OCI-LY3 (cell line): ENCODE measurements at regions not wholly inside any gene's neighbourhood (a gene's known extent, or its start where the extent isn't known, plus 50 kb on each side); places are given as distances from the start of the nearest gene placed in this dataset.

Source experiments
- H2AFZ ChIP-seq: fragments of 200-600, 300-600 bp; shearing (Covaris generic); 2 replicates; pipeline ENCODE4 v1.6.0; 2014; ENCODE audit warnings: antibody characterized with exemption, low read depth, low read length
- H3K27ac ChIP-seq: fragments of 200-600, 300-600 bp; sonication (generic); 2 replicates; pipeline ENCODE4 v1.5.1; 2014; ENCODE audit warnings: mild to moderate bottlenecking, low read length, moderate library complexity, mixed read lengths
- H3K27me3 ChIP-seq: fragments of 200-600, 300-600 bp; sonication (generic); 2 replicates; pipeline ENCODE4 v1.6.1; 2014; ENCODE audit warnings: low read depth, low read length, mixed read lengths
- H3K36me3 ChIP-seq: fragments of 200-600, 300-600 bp; sonication (generic); replicated peaks from 2 replicates; pipeline ENCODE3; 2014; ENCODE audit warnings: low read depth, low read length, mixed read lengths
- H3K4me1 ChIP-seq: fragments of 300-600, 200-600 bp; sonication (generic); 2 replicates; pipeline ENCODE4 v1.6.1; 2014; ENCODE audit warnings: low read length, mixed read lengths
- H3K4me2 ChIP-seq: fragments of 200-600, 300-600 bp; sonication (generic); 2 replicates; pipeline ENCODE4 v1.6.1; 2014; ENCODE audit warnings: low read length, mixed read lengths
- H3K4me3 ChIP-seq: fragments of 300-600, 200-600 bp; sonication (generic); 2 replicates; pipeline ENCODE4 v1.5.1; 2014; ENCODE audit warnings: antibody characterized with exemption, mild to moderate bottlenecking, low read length, moderate library complexity
- H3K79me2 ChIP-seq: fragments of 300-600, 200-600 bp; shearing (Covaris generic); 2 replicates; pipeline ENCODE4 v1.6.1; 2014; ENCODE audit warnings: mild to moderate bottlenecking, low read length, mixed read lengths
- H3K9ac ChIP-seq: fragments of 300-600, 200-600 bp; shearing (Covaris generic); 2 replicates; pipeline ENCODE4 v1.6.0; 2014; ENCODE audit warnings: mild to moderate bottlenecking, low read length, moderate library complexity
- H3K9me3 ChIP-seq: fragments of 200-600, 300-600 bp; shearing (Covaris generic); 2 replicates; pipeline ENCODE4 v1.6.1; 2014; ENCODE audit warnings: low read length, mixed read lengths; ENCODE audit not compliant: insufficient read depth
- H4K20me1 ChIP-seq: fragments of 200-600, 300-600 bp; sonication (generic); 2 replicates; pipeline ENCODE4 v1.6.1; 2016; ENCODE audit warnings: low read length, mixed read lengths; ENCODE audit not compliant: insufficient read depth
- EZH2phosphoT487 ChIP-seq: fragments of 200-600 bp; shearing (Covaris generic); IDR thresholded peaks from 2 replicates; pipeline ENCODE4 v1.6.1; 2018; ENCODE audit warnings: antibody characterized with exemption, mixed run types, low read depth
- TF ChIP-seq, protein P1 (sequence below): fragments of 200-600, 300-600 bp; sonication (generic); IDR thresholded peaks from 2 replicates; pipeline ENCODE4 v1.5.1; 2014; ENCODE audit warnings: antibody characterized with exemption, low read length, low read depth

DNA sequence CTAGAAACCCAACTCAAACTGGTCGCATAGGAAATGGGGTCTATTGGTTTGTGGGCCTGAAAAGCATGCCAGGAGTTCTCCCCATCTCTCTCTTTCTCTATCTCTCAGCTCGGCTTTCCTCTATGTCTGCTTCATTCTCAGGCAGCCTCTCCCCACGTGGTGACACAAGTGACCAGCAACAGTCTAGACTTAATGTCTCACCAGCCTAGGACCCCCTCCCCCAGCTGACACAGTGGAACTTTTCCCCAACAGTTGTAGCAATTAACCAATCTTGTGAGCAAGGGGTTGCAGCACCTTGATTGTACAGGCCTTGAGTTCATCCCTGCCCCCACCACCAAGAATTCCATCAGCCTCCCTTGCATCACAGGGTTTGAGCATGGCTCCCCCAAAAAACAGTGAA is 159.8 kb upstream of the KIT start:
- Histone ChIP-seq H3K9me3 (no peaks in the 10 kb centered on the region), H3K9ac (no peak overlapping the region), H3K27ac (no peak overlapping the region), H3K4me2 (no peak overlapping the region), H4K20me1 (no peaks in the 10 kb centered on the region), H3K36me3 (no peaks in the 10 kb centered on the region), H2AFZ (no peak overlapping the region), H3K4me1 (no peaks in the 10 kb centered on the region), H3K79me2 (no peaks in the 10 kb centered on the region), H3K4me3 (no peak overlapping the region), H3K27me3 (no peaks in the 10 kb centered on the region)
- TF ChIP-seq EZH2phosphoT487 = no peak
- TF ChIP-seq, protein P1, sequence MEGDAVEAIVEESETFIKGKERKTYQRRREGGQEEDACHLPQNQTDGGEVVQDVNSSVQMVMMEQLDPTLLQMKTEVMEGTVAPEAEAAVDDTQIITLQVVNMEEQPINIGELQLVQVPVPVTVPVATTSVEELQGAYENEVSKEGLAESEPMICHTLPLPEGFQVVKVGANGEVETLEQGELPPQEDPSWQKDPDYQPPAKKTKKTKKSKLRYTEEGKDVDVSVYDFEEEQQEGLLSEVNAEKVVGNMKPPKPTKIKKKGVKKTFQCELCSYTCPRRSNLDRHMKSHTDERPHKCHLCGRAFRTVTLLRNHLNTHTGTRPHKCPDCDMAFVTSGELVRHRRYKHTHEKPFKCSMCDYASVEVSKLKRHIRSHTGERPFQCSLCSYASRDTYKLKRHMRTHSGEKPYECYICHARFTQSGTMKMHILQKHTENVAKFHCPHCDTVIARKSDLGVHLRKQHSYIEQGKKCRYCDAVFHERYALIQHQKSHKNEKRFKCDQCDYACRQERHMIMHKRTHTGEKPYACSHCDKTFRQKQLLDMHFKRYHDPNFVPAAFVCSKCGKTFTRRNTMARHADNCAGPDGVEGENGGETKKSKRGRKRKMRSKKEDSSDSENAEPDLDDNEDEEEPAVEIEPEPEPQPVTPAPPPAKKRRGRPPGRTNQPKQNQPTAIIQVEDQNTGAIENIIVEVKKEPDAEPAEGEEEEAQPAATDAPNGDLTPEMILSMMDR = no peak

DNA sequence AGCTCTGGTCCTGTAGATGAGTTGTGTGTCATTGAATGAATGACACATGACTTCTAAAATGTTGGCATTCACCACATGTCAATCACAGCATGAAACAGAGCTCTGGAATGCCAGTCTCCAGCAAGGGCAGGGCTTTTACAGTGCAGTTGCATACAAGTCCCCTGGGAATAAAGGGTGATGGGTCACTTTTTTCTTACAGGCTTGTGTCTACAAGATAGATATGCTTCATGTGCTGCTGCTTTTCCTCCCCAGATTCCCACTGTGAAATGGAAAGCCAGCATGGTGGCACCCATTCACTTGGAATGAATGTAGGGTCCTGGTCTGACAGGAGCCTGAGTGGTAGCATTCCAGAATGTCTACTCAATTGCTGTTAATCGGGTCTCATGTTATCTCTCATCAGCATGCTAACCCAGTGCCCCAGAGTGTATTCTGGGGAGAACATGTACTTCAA is 159.1 kb upstream of the KIT start:
- no peak overlapping the region for H3K9ac ChIP-seq
- no peak overlapping the region for H3K27ac ChIP-seq
- H2AFZ ChIP-seq = no peak overlapping the region
- no peak overlapping the region for H3K4me3 ChIP-seq
- H3K4me1 ChIP-seq = no peaks in the 10 kb centered on the region
- no peaks in the 10 kb centered on the region for H3K27me3 ChIP-seq
- H3K4me2 ChIP-seq = no peak overlapping the region
- H4K20me1 ChIP-seq = no peaks in the 10 kb centered on the region
- no peaks in the 10 kb centered on the region for H3K36me3 ChIP-seq
- no peaks in the 10 kb centered on the region for H3K79me2 ChIP-seq
- no peaks in the 10 kb centered on the region for H3K9me3 ChIP-seq
- TF ChIP-seq, protein P1 = no peak
- no peak for TF ChIP-seq EZH2phosphoT487

DNA sequence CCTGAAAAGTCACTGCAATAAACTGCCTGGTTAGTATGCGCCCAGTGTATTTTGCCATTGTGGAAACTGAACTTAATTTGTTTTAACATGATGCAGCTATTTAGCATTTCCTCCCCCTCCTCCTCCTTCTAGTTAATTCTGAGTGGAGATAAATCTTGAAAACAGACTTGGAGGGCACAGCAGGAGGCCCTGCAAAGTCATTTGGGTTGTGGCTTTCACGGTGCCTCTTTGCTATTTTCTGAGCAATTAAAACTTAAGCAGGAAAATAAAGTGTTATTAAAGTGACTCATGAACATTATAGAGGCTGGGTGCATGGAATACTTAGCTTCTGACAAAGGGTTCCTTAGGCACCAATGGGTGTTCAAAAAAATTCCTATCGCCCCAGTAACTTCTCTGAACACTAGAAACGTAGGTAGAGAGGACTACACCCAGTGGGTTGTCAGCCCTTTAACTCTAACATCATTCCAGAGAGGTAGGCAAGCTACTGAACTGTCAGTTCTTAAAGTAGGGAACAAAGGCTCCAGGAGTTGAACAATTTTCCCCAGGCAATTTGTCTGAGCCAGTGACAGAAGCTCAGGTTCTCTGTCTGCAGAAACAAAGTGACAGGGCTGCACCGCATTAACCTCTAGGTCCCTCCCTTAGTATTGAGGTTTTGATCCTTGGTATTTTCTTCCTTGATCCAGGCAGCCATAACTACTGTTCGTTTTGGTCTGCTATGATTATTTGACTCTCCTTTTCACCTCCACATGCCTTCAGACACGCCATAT is 158.3 kb upstream of the KIT start:
- Histone ChIP-seq H2AFZ (no peak overlapping the region), H3K27ac (no peak overlapping the region), H3K9me3 (no peaks in the 10 kb centered on the region), H3K79me2 (no peaks in the 10 kb centered on the region), H3K9ac (no peak overlapping the region), H3K4me3 (no peak overlapping the region), H4K20me1 (no peaks in the 10 kb centered on the region), H3K36me3 (no peaks in the 10 kb centered on the region), H3K4me2 (no peak overlapping the region), H3K4me1 (no peaks in the 10 kb centered on the region), H3K27me3 (no peaks in the 10 kb centered on the region)
- TF ChIP-seq EZH2phosphoT487 = no peak
- TF ChIP-seq, protein P1 = no peak

DNA sequence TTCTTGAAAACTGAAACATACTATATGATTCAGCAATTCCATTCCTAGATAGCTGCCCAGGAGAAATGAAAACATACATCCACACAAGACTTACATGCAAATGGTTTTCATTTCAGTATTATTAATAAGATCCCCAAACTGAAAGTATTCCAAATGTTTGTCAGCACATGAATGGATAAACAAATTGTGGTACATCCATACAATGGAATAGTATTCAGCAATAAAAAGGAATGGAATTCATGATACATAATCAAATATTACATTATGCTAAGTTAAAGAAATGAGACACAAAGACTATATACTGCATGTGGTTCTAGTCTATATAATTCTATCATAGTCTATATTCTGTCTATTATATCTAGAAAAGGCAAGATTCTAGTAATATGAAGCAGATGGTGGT is 152.4 kb upstream of the KIT start:
- H3K4me2 ChIP-seq = no peak overlapping the region
- H3K9me3 ChIP-seq = no peaks in the 10 kb centered on the region
- no peak overlapping the region for H3K27ac ChIP-seq
- H3K4me1 ChIP-seq = no peaks in the 10 kb centered on the region
- no peak overlapping the region for H2AFZ ChIP-seq
- H3K4me3 ChIP-seq = no peak overlapping the region
- TF ChIP-seq, protein P1 = no peak
- TF ChIP-seq EZH2phosphoT487 = no peak
- H3K9ac ChIP-seq = no peak overlapping the region
- no peaks in the 10 kb centered on the region for H3K36me3 ChIP-seq
- H3K79me2 ChIP-seq = no peaks in the 10 kb centered on the region
- no peaks in the 10 kb centered on the region for H4K20me1 ChIP-seq
- H3K27me3 ChIP-seq = no peaks in the 10 kb centered on the region
